Mesothelial cell of epicardium (in vitro differentiated cells): ENCODE measurements at regions not wholly inside any gene's neighbourhood (a gene's known extent, or its start where the extent isn't known, plus 50 kb on each side); places are given as distances from the start of the nearest gene placed in this dataset.

ENCODE experiments used
- DNase-seq, 2 experiments: peaks; one replicate each; pipeline ENCODE4 v3.0.0; 2021; ENCODE audit warnings: low spot score in 2 of 2; ENCODE audit not compliant: unreplicated experiment in 2 of 2
- H3K27ac Mint-ChIP-seq: 2 replicates; pipeline ENCODE4 v1.8.0; 2021; ENCODE audit warnings: mixed read lengths
- H3K27me3 Mint-ChIP-seq: 2 replicates; pipeline ENCODE4 v1.8.0; 2021; ENCODE audit warnings: low read depth, mixed read lengths
- H3K36me3 Mint-ChIP-seq: 2 replicates; pipeline ENCODE4 v1.8.0; 2021; ENCODE audit warnings: mixed read lengths
- H3K4me1 Mint-ChIP-seq: 2 replicates; pipeline ENCODE4 v1.8.0; 2021; ENCODE audit warnings: mixed read lengths
- H3K4me3 Mint-ChIP-seq: 2 replicates; pipeline ENCODE4 v1.8.0; 2021; ENCODE audit warnings: mild to moderate bottlenecking, moderate library complexity, mixed read lengths
- H3K9me3 Mint-ChIP-seq: 2 replicates; pipeline ENCODE4 v1.8.0; 2021; ENCODE audit warnings: mixed read lengths
- CTCF ChIP-seq: fragments of 200-600 bp; sonication (generic); IDR thresholded peaks from one replicate; pipeline ENCODE4 v1.5.0; 2021; ENCODE audit warnings: antibody characterized with exemption; ENCODE audit not compliant: unreplicated experiment

DNA sequence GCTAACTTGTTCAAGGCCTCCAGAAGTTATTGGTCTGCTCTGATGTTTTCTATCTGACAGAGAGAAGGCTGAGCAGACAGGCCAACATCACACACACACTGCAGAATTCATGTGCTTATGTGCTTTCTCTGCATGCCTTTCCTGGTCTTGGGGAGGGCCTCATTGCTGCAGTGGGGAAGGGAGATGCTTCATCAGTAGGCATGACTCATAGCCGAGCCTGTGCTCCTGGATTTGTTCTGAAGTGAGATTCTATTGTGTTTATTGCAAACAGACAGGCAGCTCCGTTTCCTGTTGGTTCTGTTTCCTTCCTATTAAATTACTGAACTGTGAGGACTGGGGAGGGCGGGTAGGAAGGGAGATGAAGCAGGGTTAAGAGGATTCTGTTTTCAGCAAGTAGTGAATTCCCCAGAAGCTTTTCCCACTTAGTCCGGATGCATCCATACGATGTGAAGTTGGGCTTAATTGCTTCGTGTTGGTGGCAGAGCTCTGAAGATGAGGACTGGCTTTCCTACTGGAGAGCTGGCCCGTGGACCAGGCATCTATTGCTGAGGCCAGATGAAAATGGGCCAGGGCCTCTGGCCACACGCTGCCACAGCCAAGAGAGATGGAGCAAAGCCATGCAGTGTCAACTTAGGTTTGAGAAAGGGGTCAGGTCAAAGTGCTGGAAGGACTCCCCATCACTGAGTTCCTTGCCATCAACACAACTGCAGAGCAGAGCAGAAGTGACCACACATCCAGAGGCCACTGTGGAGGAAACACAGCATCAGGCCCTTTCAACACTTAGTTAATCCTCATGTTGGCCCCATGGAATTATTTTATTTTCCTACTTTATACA lies 179.3 kb downstream of the UTP18 start:
- Mint-ChIP-seq H3K36me3 (no peaks in the 10 kb centered on the region), H3K27ac (no peak overlapping the region), H3K4me1 (peaks cover 12% of the 10 kb centered on the region), H3K27me3 (peaks cover 14% of the 10 kb centered on the region), H3K4me3 (no peak overlapping the region), H3K9me3 (peaks cover 3% of the 10 kb centered on the region)
- DNase-seq = no peak
- no peak for TF ChIP-seq CTCF

GRCh38 chr17:51441431-51441830 lies 181.1 kb downstream of the UTP18 start:
- Mint-ChIP-seq H3K27ac (no peak overlapping the region), H3K4me1 (no peaks in the 10 kb centered on the region), H3K4me3 (no peak overlapping the region), H3K27me3 (peaks cover 23% of the 10 kb centered on the region), H3K36me3 (no peaks in the 10 kb centered on the region), H3K9me3 (peaks cover 3% of the 10 kb centered on the region)
- DNase-seq = no peak
- TF ChIP-seq CTCF = no peak

DNA sequence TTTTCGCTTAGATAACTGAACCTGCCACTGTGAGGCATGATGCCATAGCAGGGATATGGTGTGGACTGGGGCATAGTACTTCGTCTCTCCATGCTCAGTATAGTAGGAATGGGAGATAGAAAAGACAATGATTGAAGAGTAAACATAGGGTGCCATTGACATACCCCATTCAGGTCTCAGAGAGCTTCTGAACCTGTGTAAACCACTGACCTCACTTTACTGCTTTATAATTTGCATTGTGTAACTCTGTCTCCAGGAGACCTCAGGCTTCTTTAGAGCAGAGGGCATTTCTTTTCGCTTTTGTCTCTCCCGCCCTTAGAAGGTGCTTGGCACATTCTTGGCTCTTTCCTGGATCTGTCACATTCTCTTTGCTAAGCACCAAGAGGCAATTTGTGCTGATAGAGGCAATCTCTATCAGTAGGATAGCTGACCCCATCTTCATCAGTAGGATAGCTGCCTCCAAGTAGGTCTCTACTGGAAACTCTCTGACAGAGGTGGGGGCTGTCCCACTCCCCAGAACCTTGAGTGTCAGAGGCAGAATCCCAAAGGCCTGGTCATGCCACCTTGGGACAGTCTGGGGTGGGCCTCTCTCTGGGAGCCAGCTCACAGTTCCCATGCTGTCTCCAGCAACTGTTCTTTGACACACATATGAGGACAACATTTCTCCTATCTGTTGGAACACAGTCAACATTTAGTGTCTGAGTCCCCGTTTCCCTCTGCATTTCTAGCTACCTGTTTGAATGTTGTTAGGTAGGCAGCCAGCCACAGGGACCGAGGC lies 181.9 kb downstream of the UTP18 start:
- H3K27ac Mint-ChIP-seq = no peak overlapping the region
- DNase-seq = no peak
- H3K4me3 Mint-ChIP-seq = no peak overlapping the region
- H3K4me1 Mint-ChIP-seq = no peaks in the 10 kb centered on the region
- TF ChIP-seq CTCF = no peak
- H3K27me3 Mint-ChIP-seq = peaks cover 26% of the 10 kb centered on the region
- H3K36me3 Mint-ChIP-seq = no peaks in the 10 kb centered on the region
- peaks cover 3% of the 10 kb centered on the region for H3K9me3 Mint-ChIP-seq

GRCh38 chr17:51443646-51444045 lies 183.3 kb downstream of the UTP18 start:
- Mint-ChIP-seq H3K4me3 (no peak overlapping the region), H3K27me3 (peaks cover 27% of the 10 kb centered on the region), H3K4me1 (no peaks in the 10 kb centered on the region), H3K9me3 (peaks cover 8% of the 10 kb centered on the region), H3K27ac (no peak overlapping the region), H3K36me3 (no peaks in the 10 kb centered on the region)
- no peak for TF ChIP-seq CTCF
- no peak for DNase-seq

GRCh38 chr17:51445946-51446345 lies 185.6 kb downstream of the UTP18 start:
- H3K27ac Mint-ChIP-seq = no peak overlapping the region
- no peak overlapping the region for H3K4me3 Mint-ChIP-seq
- TF ChIP-seq CTCF = no peak
- no peaks in the 10 kb centered on the region for H3K36me3 Mint-ChIP-seq
- H3K4me1 Mint-ChIP-seq = no peaks in the 10 kb centered on the region
- peaks cover 45% of the 10 kb centered on the region for H3K27me3 Mint-ChIP-seq
- no peak for DNase-seq
- H3K9me3 Mint-ChIP-seq = peaks cover 21% of the 10 kb centered on the region
